ENCODE measurements at regions not wholly inside any gene's neighbourhood (a gene's known extent, or its start where the extent isn't known, plus 50 kb on each side); places are given as distances from the start of the nearest gene placed in this dataset.

- TF ChIP-seq CTCF (IDR thresholded peaks at IDR 0.05; ENCODE audit: insufficient read depth, low read length, poor library complexity, severe bottlenecking) (no peak), EZH2phosphoT487 (conservative IDR thresholded peaks at IDR 0.05; ENCODE audit: low read length) (no peak)
Measured at GRCh38 chrX:36577006-36577405, 431.2 kb upstream of the FAM47C start.

All from SU-DHL-6 (cell line).